WTC11 (cell line): ENCODE measurements at regions not wholly inside any gene's neighbourhood (a gene's known extent, or its start where the extent isn't known, plus 50 kb on each side); places are given as distances from the start of the nearest gene placed in this dataset.

ENCODE experiments used
- ATAC-seq: fragments of 200-7000 bp; cut with Tn5 transposase; 2 replicates; pipeline ENCODE4 v1.10.0; 2021; ENCODE audit warnings: mild to moderate bottlenecking, moderate library complexity
- CTCF ChIA-PET: fragments of 300-600 bp; sonication (Branson Sonifier 250); formaldehyde crosslinking; loops from one replicate; lab custom pipeline; 2021; ENCODE audit warnings: antibody characterized with exemption; lab: Charles Lee
- POLR2A ChIA-PET: fragments of 350-600 bp; sonication (Branson Sonifier 250); formaldehyde crosslinking; loops from one replicate; lab custom pipeline; 2021; ENCODE audit warnings: antibody characterized with exemption; lab: Charles Lee
- DNase-seq: peaks from one replicate; pipeline ENCODE4 v3.0.0; 2021; ENCODE audit warnings: low spot score
- H3K27ac Mint-ChIP-seq: 2 replicates; pipeline ENCODE4 v1.8.0; 2021; ENCODE audit warnings: mixed read lengths
- H3K27me3 Mint-ChIP-seq: 2 replicates; pipeline ENCODE4 v1.8.0; 2021; ENCODE audit warnings: low read depth, mild to moderate bottlenecking, moderate library complexity, mixed read lengths
- H3K36me3 Mint-ChIP-seq: 2 replicates; pipeline ENCODE4 v1.8.0; 2021; ENCODE audit warnings: mixed read lengths
- H3K4me1 Mint-ChIP-seq: 2 replicates; pipeline ENCODE4 v1.8.0; 2022; ENCODE audit warnings: mixed read lengths
- H3K4me3 Mint-ChIP-seq: 2 replicates; pipeline ENCODE4 v1.8.0; 2021; ENCODE audit warnings: mild to moderate bottlenecking, moderate library complexity, mixed read lengths
- H3K9me3 Mint-ChIP-seq: 2 replicates; pipeline ENCODE4 v1.8.0; 2021; ENCODE audit warnings: mixed read lengths
- CBFB ChIP-seq: sonication (generic); formaldehyde crosslinking; IDR thresholded peaks from 2 replicates; pipeline ENCODE4 v1.8.1; 2022; ENCODE audit warnings: mild to moderate bottlenecking, low read depth, missing genetic modification reagents
- CREM ChIP-seq: sonication (generic); formaldehyde crosslinking; IDR thresholded peaks from 2 replicates; pipeline ENCODE4 v1.8.1; 2022; ENCODE audit warnings: mild to moderate bottlenecking, missing genetic modification reagents, moderate library complexity
- E2F4 ChIP-seq: sonication (generic); formaldehyde crosslinking; IDR thresholded peaks from 2 replicates; pipeline ENCODE4 v1.8.1; 2022; ENCODE audit warnings: low read depth, mild to moderate bottlenecking, moderate library complexity, missing genetic modification reagents, borderline replicate concordance
- EMX1 ChIP-seq: fragments of 250-450 bp; sonication (Bioruptor Pico); IDR thresholded peaks from 2 replicates; pipeline ENCODE4 v1.8.0; 2021; ENCODE audit warnings: mild to moderate bottlenecking
- ESRRA ChIP-seq: sonication (generic); formaldehyde crosslinking; IDR thresholded peaks from 2 replicates; pipeline ENCODE4 v1.8.1; 2022; ENCODE audit warnings: mild to moderate bottlenecking, missing genetic modification reagents, borderline replicate concordance
- FOXK1 ChIP-seq: sonication (generic); formaldehyde crosslinking; IDR thresholded peaks from 2 replicates; pipeline ENCODE4 v1.8.0; 2022; ENCODE audit warnings: mild to moderate bottlenecking, moderate library complexity, missing genetic modification reagents
- FOXP1 ChIP-seq: sonication (generic); formaldehyde crosslinking; IDR thresholded peaks from 2 replicates; pipeline ENCODE4 v1.8.0; 2022; ENCODE audit warnings: missing genetic modification reagents, mild to moderate bottlenecking, moderate library complexity, borderline replicate concordance
- GRHL2 ChIP-seq: fragments of 250-450 bp; sonication (Bioruptor Pico); IDR thresholded peaks from 2 replicates; pipeline ENCODE4 v1.8.0; 2022; ENCODE audit warnings: mild to moderate bottlenecking, moderate library complexity; ENCODE audit not compliant: insufficient replicate concordance, severe bottlenecking
- HMGA2 ChIP-seq: fragments of 250-450 bp; sonication (Bioruptor Pico); IDR thresholded peaks from 2 replicates; pipeline ENCODE4 v1.4.0; 2021; ENCODE audit warnings: mild to moderate bottlenecking, moderate library complexity
- NFYB ChIP-seq: sonication (generic); formaldehyde crosslinking; conservative IDR thresholded peaks from 2 replicates; pipeline ENCODE4 v1.8.0; 2022; ENCODE audit warnings: low read depth, missing genetic modification reagents
- NR1H2 ChIP-seq: sonication (generic); formaldehyde crosslinking; IDR thresholded peaks from 2 replicates; pipeline ENCODE4 v1.9.0; 2021; ENCODE audit warnings: mild to moderate bottlenecking, moderate library complexity, missing genetic modification reagents
- NR2C2 ChIP-seq: sonication (generic); formaldehyde crosslinking; IDR thresholded peaks from 2 replicates; pipeline ENCODE4 v1.8.0; 2022; ENCODE audit warnings: mild to moderate bottlenecking, missing genetic modification reagents
- NR3C1 ChIP-seq: sonication (generic); formaldehyde crosslinking; conservative IDR thresholded peaks from 2 replicates; pipeline ENCODE4 v1.8.1; 2023; ENCODE audit warnings: low read depth, mild to moderate bottlenecking, missing genetic modification reagents
- PRRX2 ChIP-seq: fragments of 250-450 bp; sonication (Bioruptor Pico); IDR thresholded peaks from 2 replicates; pipeline ENCODE4 v1.8.0; 2021; ENCODE audit warnings: mild to moderate bottlenecking
- RORB ChIP-seq: fragments of 250-450 bp; sonication (Bioruptor Pico); IDR thresholded peaks from 2 replicates; pipeline ENCODE4 v1.9.0; 2021; ENCODE audit warnings: mild to moderate bottlenecking
- SMAD4 ChIP-seq: sonication (generic); formaldehyde crosslinking; IDR thresholded peaks from 2 replicates; pipeline ENCODE4 v1.8.0; 2022; ENCODE audit warnings: mild to moderate bottlenecking, missing genetic modification reagents
- TCF7 ChIP-seq: sonication (generic); formaldehyde crosslinking; IDR thresholded peaks from 2 replicates; pipeline ENCODE4 v1.8.0; 2022; ENCODE audit warnings: mild to moderate bottlenecking, low read depth, missing genetic modification reagents, moderate library complexity
- TP53 ChIP-seq: sonication (generic); formaldehyde crosslinking; IDR thresholded peaks from 2 replicates; pipeline ENCODE4 v1.8.1; 2023; ENCODE audit warnings: mild to moderate bottlenecking, missing genetic modification reagents
- ZNF121 ChIP-seq: sonication (generic); formaldehyde crosslinking; IDR thresholded peaks from 2 replicates; pipeline ENCODE4 v1.8.0; 2023; ENCODE audit warnings: missing genetic modification reagents
- ZNF263 ChIP-seq: sonication (generic); formaldehyde crosslinking; IDR thresholded peaks from 2 replicates; pipeline ENCODE4 v1.8.1; 2022; ENCODE audit warnings: low read depth, mild to moderate bottlenecking, moderate library complexity, missing genetic modification reagents
- ZNF396 ChIP-seq: fragments of 250-450 bp; sonication (Bioruptor Pico); IDR thresholded peaks from 2 replicates; pipeline ENCODE4 v1.8.0; 2021; ENCODE audit warnings: mild to moderate bottlenecking, moderate library complexity, borderline replicate concordance
- ZNF423 ChIP-seq: fragments of 250-450 bp; sonication (Bioruptor Pico); IDR thresholded peaks from 2 replicates; pipeline ENCODE4 v2.1.2; 2022; ENCODE audit warnings: mild to moderate bottlenecking, moderate library complexity
- TF ChIP-seq, protein P1 (sequence below): fragments of 250-450 bp; sonication (Bioruptor Pico); IDR thresholded peaks from 2 replicates; pipeline ENCODE4 v1.9.0; 2021; ENCODE audit warnings: moderate library complexity, mild to moderate bottlenecking, inconsistent platforms, borderline replicate concordance
- TF ChIP-seq, protein P2 (sequence below): sonication (generic); formaldehyde crosslinking; IDR thresholded peaks from 2 replicates; pipeline ENCODE4 v1.8.1; 2023; ENCODE audit warnings: mild to moderate bottlenecking, missing genetic modification reagents
- TF ChIP-seq, protein P3 (sequence below): sonication (generic); formaldehyde crosslinking; IDR thresholded peaks from 2 replicates; pipeline ENCODE4 v1.8.0; 2022; ENCODE audit warnings: mild to moderate bottlenecking, missing genetic modification reagents

DNA sequence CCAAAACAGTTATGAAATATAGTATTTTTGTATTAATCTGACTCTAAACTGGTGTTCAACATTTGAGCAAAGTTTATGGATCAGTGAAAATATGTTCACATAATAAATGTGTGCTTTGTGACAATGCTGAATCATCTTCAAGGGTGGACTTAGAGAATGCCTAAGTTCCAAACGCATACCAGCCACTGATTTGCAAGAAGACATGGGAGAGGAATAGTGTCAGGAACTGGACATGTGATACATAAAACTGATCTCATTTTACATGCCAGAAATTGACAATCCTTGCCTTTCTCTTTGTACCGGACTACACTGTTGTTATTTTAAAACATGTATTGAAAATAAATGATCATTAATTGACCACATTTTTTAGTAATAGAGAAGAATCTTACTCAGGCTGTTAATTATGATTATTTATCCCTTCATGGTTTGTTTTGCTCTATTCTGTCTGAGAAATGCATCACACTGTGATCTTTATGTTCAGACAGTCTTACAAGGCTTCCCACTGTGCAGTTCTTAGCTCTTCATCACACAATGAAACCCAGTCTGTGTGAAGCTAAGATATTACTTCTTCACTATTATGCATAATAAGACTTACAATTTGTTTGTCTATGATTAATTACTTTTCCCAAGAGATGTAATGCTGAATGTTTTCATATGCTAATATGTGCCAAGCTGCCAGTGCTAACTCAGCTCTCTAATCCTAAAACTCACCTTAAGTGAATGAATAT lies 1180.6 kb upstream of the CDH8 start (continued):
- TF ChIP-seq, protein P1, sequence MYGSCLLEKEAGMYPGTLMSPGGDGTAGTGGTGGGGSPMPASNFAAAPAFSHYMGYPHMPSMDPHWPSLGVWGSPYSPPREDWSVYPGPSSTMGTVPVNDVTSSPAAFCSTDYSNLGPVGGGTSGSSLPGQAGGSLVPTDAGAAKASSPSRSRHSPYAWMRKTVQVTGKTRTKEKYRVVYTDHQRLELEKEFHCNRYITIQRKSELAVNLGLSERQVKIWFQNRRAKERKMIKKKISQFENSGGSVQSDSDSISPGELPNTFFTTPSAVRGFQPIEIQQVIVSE (CRISPR knock-in tag) = no peak
- TF ChIP-seq GRHL2 (CRISPR knock-in tag) = no peak
- TF ChIP-seq, all 79 proteins: peak for 0

DNA sequence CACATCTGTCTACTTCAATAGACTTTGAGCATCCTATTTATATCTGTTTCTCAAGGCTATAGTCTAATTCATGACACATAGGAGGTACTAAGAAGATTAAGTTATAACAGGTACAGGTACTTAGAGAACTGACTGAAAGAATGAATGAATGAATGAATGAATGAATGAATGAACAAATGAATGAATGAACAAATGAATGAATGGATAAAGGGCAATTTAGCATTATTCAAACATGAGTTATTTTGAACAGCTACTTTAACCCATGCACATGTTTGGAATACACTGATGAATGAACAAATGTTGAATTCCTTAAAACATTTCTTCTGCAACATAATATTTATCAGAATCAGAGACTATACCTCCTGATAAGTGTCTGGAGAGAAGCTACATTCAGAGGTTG lies 1165.6 kb upstream of the CDH8 start:
- POLR2A ChIA-PET = no interaction called here
- H3K4me3 Mint-ChIP-seq = no peak overlapping the region

GRCh38 chr16:63200940-63201339 lies 1164.7 kb upstream of the CDH8 start:
- POLR2A ChIA-PET = no interaction called here
- CTCF ChIA-PET = no interaction called here
- no peak overlapping the region for H3K27ac Mint-ChIP-seq

More for the DNA sequence above, 1165.6 kb upstream of the CDH8 start:
- TF ChIP-seq PRRX2 (CRISPR knock-in tag) = no peak
- Mint-ChIP-seq H3K27ac (no peak overlapping the region), H3K9me3 (peaks cover 4% of the 10 kb centered on the region; the same call in 1 of the 2 replicates), H3K4me1 (no peaks in the 10 kb centered on the region), H3K27me3 (no peaks in the 10 kb centered on the region), H3K36me3 (no peaks in the 10 kb centered on the region)
- DNase-seq (no peak), ATAC-seq (no peak)
- CTCF ChIA-PET = no interaction called here

GRCh38 chr16:63195336-63195735 lies 1159.1 kb upstream of the CDH8 start:
- H3K36me3 Mint-ChIP-seq = no peaks in the 10 kb centered on the region
- no peak overlapping the region for H3K27ac Mint-ChIP-seq
- CTCF ChIA-PET = no interaction called here
- ATAC-seq (no peak), DNase-seq (no peak)
- POLR2A ChIA-PET = no interaction called here
- no peaks in the 10 kb centered on the region for H3K4me1 Mint-ChIP-seq
- H3K4me3 Mint-ChIP-seq = no peak overlapping the region
- H3K9me3 Mint-ChIP-seq = peaks cover 4% of the 10 kb centered on the region; the same call in 1 of the 2 replicates
- TF ChIP-seq ZNF423 (CRISPR knock-in tag) (no peak), NFYB (CRISPR knock-in tag) (no peak), NR3C1 (CRISPR knock-in tag) (no peak), NR1H2 (CRISPR knock-in tag) (no peak), HMGA2 (CRISPR knock-in tag) (no peak), NR2C2 (no peak), EMX1 (CRISPR knock-in tag) (no peak), GRHL2 (CRISPR knock-in tag) (no peak)
- TF ChIP-seq, protein P2, sequence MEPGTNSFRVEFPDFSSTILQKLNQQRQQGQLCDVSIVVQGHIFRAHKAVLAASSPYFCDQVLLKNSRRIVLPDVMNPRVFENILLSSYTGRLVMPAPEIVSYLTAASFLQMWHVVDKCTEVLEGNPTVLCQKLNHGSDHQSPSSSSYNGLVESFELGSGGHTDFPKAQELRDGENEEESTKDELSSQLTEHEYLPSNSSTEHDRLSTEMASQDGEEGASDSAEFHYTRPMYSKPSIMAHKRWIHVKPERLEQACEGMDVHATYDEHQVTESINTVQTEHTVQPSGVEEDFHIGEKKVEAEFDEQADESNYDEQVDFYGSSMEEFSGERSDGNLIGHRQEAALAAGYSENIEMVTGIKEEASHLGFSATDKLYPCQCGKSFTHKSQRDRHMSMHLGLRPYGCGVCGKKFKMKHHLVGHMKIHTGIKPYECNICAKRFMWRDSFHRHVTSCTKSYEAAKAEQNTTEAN (CRISPR knock-in tag) = no peak
- no peaks in the 10 kb centered on the region for H3K27me3 Mint-ChIP-seq

More at GRCh38 chr16:63200940-63201339, 1164.7 kb upstream of the CDH8 start:
- H3K27me3 Mint-ChIP-seq = no peaks in the 10 kb centered on the region
- peaks cover 4% of the 10 kb centered on the region; the same call in 1 of the 2 replicates for H3K9me3 Mint-ChIP-seq
- no peaks in the 10 kb centered on the region for H3K36me3 Mint-ChIP-seq
- DNase-seq = no peak
- no peaks in the 10 kb centered on the region for H3K4me1 Mint-ChIP-seq
- TF ChIP-seq FOXK1 (CRISPR knock-in tag) (no peak), TP53 (CRISPR knock-in tag) (no peak), NR1H2 (CRISPR knock-in tag) (no peak)
- TF ChIP-seq, all 79 proteins: peak for 0
- H3K4me3 Mint-ChIP-seq = no peak overlapping the region
- no peak for ATAC-seq

- Mint-ChIP-seq H3K4me3 (no peak overlapping the region), H3K27me3 (no peaks in the 10 kb centered on the region), H3K27ac (no peak overlapping the region), H3K9me3 (no peaks in the 10 kb centered on the region), H3K4me1 (peaks cover 8% of the 10 kb centered on the region), H3K36me3 (no peaks in the 10 kb centered on the region)
- POLR2A ChIA-PET = no interaction called here
- TF ChIP-seq RORB (CRISPR knock-in tag) = no peak
- no peak for TF ChIP-seq ZNF396 (CRISPR knock-in tag)
- TF ChIP-seq ZNF263 (CRISPR knock-in tag) = no peak
- TF ChIP-seq ZNF121 (CRISPR knock-in tag) = no peak
- TF ChIP-seq, protein P3, sequence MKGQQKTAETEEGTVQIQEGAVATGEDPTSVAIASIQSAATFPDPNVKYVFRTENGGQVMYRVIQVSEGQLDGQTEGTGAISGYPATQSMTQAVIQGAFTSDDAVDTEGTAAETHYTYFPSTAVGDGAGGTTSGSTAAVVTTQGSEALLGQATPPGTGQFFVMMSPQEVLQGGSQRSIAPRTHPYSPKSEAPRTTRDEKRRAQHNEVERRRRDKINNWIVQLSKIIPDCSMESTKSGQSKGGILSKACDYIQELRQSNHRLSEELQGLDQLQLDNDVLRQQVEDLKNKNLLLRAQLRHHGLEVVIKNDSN (CRISPR knock-in tag) = no peak
- TF ChIP-seq CREM (CRISPR knock-in tag) = no peak
- no peak for TF ChIP-seq E2F4
- no peak for TF ChIP-seq ESRRA (CRISPR knock-in tag)
- TF ChIP-seq TCF7 = no peak
- TF ChIP-seq SMAD4 = no peak
- TF ChIP-seq CBFB = no peak
- TF ChIP-seq FOXP1 (CRISPR knock-in tag) = no peak
- ATAC-seq (no peak), DNase-seq (no peak)
- CTCF ChIA-PET = no interaction called here
These were observed 1156.7 kb upstream of the CDH8 start for GRCh38 chr16:63192980-63193379.
